ENCODE measurements at regions not wholly inside any gene's neighbourhood (a gene's known extent, or its start where the extent isn't known, plus 50 kb on each side); places are given as distances from the start of the nearest gene placed in this dataset.

- DNase-seq (ENCODE audit: low spot score): no peak
- CTCF ChIA-PET: no interaction called here
- intact Hi-C loops (cut with micrococcal nuclease; ENCODE audit: unreplicated experiment): no loop called here
- Histone ChIP-seq H3K4me3 (ENCODE audit: low read depth, low read length, poor library complexity, severe bottlenecking) (no peak overlapping the region), H3K4me1 (ENCODE audit: insufficient read depth, low read length, poor library complexity, severe bottlenecking) (no peaks in the 10 kb centered on the region), H3K9me3 (ENCODE audit: low read depth, low read length, poor library complexity, severe bottlenecking) (no peaks in the 10 kb centered on the region), H3K27ac (ENCODE audit: low read depth, low read length, poor library complexity, severe bottlenecking) (no peak overlapping the region), H3K36me3 (ENCODE audit: insufficient read depth, low read length, poor library complexity, severe bottlenecking) (no peaks in the 10 kb centered on the region), H3K27me3 (replicated peaks; ENCODE audit: insufficient read depth, low read depth, low read length, poor library complexity) (no peaks in the 10 kb centered on the region)
- POLR2A ChIA-PET (ENCODE audit: low non-redundant PET): no interaction called here
- no TSS peak for BruUV-seq (replicated peaks)
- TF ChIP-seq EZH2 (IDR thresholded peaks at IDR 0.05; ENCODE audit: borderline replicate concordance, low read depth, low read length, poor library complexity, severe bottlenecking): no peak
- no peak for TF ChIP-seq CTCF (conservative IDR thresholded peaks at IDR 0.05; ENCODE audit: low read depth, low read length)
These were observed 185.8 kb downstream of the CHRM3 start for GRCh38 chr1:239572183-239572582.

- no peak overlapping the region for H3K27ac ChIP-seq (ENCODE audit: low read depth, low read length, poor library complexity, severe bottlenecking)
- DNase-seq (ENCODE audit: low spot score): no peak
- POLR2A ChIA-PET (ENCODE audit: low non-redundant PET): no interaction called here
- no peaks in the 10 kb centered on the region for H3K36me3 ChIP-seq (ENCODE audit: insufficient read depth, low read length, poor library complexity, severe bottlenecking)
- intact Hi-C loops (cut with micrococcal nuclease; ENCODE audit: unreplicated experiment): no loop called here
- H3K4me1 ChIP-seq (ENCODE audit: insufficient read depth, low read length, poor library complexity, severe bottlenecking): no peaks in the 10 kb centered on the region
- H3K4me3 ChIP-seq (ENCODE audit: low read depth, low read length, poor library complexity, severe bottlenecking): no peak overlapping the region
- no peaks in the 10 kb centered on the region for H3K9me3 ChIP-seq (ENCODE audit: low read depth, low read length, poor library complexity, severe bottlenecking)
- no peaks in the 10 kb centered on the region for H3K27me3 ChIP-seq (replicated peaks; ENCODE audit: insufficient read depth, low read depth, low read length, poor library complexity)
- TF ChIP-seq EZH2 (IDR thresholded peaks at IDR 0.05; ENCODE audit: borderline replicate concordance, low read depth, low read length, poor library complexity, severe bottlenecking): no peak
- no peak for TF ChIP-seq CTCF (conservative IDR thresholded peaks at IDR 0.05; ENCODE audit: low read depth, low read length)
- CTCF ChIA-PET: no interaction called here
- no TSS peak for BruUV-seq (replicated peaks)
These were observed 187.7 kb downstream of the CHRM3 start for GRCh38 chr1:239574112-239574511.

GRCh38 chr1:239575113-239575512 lies 188.7 kb downstream of the CHRM3 start:
- Histone ChIP-seq H3K9me3 (ENCODE audit: low read depth, low read length, poor library complexity, severe bottlenecking) (no peaks in the 10 kb centered on the region), H3K4me3 (ENCODE audit: low read depth, low read length, poor library complexity, severe bottlenecking) (no peak overlapping the region), H3K27ac (ENCODE audit: low read depth, low read length, poor library complexity, severe bottlenecking) (no peak overlapping the region), H3K4me1 (ENCODE audit: insufficient read depth, low read length, poor library complexity, severe bottlenecking) (no peaks in the 10 kb centered on the region), H3K27me3 (replicated peaks; ENCODE audit: insufficient read depth, low read depth, low read length, poor library complexity) (no peaks in the 10 kb centered on the region), H3K36me3 (ENCODE audit: insufficient read depth, low read length, poor library complexity, severe bottlenecking) (no peaks in the 10 kb centered on the region)
- BruUV-seq (replicated peaks): no TSS peak
- intact Hi-C loops (cut with micrococcal nuclease; ENCODE audit: unreplicated experiment): no loop called here
- DNase-seq (ENCODE audit: low spot score): no peak
- ChIA-PET CTCF (no interaction called here), POLR2A (ENCODE audit: low non-redundant PET) (no interaction called here)
- TF ChIP-seq CTCF (conservative IDR thresholded peaks at IDR 0.05; ENCODE audit: low read depth, low read length) (no peak), EZH2 (IDR thresholded peaks at IDR 0.05; ENCODE audit: borderline replicate concordance, low read depth, low read length, poor library complexity, severe bottlenecking) (no peak)
